GM12891 (cell line): ENCODE measurements at regions not wholly inside any gene's neighbourhood (a gene's known extent, or its start where the extent isn't known, plus 50 kb on each side); places are given as distances from the start of the nearest gene placed in this dataset.

ENCODE experiments used
- DNase-seq: peaks from one replicate; pipeline ENCODE4 v3.0.0; 2011; ENCODE audit warnings: low spot score; ENCODE audit not compliant: insufficient read length
- FAIRE-seq: peaks from 2 replicates; lab custom pipeline; 2011; peaks lifted over from hg19 to GRCh38; lab: Jason Lieb, UNC
- PAX5 ChIP-seq: IDR thresholded peaks from 2 replicates; pipeline ENCODE4 v1.6.1; 2011; ENCODE audit warnings: low read length, moderate library complexity, mild to moderate bottlenecking; ENCODE audit not compliant: insufficient read depth, severe bottlenecking
- POLR2A ChIP-seq: IDR thresholded peaks from 2 replicates; pipeline ENCODE4 v1.6.1; 2011; ENCODE audit warnings: low read depth, low read length, control low read depth
- POLR2AphosphoS5 ChIP-seq: IDR thresholded peaks from 2 replicates; pipeline ENCODE4 v1.6.1; 2011; ENCODE audit warnings: low read depth, low read length, control low read depth
- POU2F2 ChIP-seq: IDR thresholded peaks from 2 replicates; pipeline ENCODE4 v1.6.1; 2011; ENCODE audit warnings: low read depth, mild to moderate bottlenecking, control low read depth, low read length, moderate library complexity
- SPI1 ChIP-seq: IDR thresholded peaks from 2 replicates; pipeline ENCODE4 v1.6.1; 2011; ENCODE audit warnings: low read depth, low read length, control low read depth
- TAF1 ChIP-seq: IDR thresholded peaks from 2 replicates; pipeline ENCODE4 v1.6.1; 2011; ENCODE audit warnings: low read depth, low read length, control low read depth

- DNase-seq (no peak), FAIRE-seq (no peak)
- TF ChIP-seq SPI1 (no peak), POU2F2 (no peak), PAX5 (no peak)
Measured at GRCh38 chrX:99603091-99603814, 806.8 kb downstream of the PCDH19 start.

- FAIRE-seq (no peak), DNase-seq (no peak)
- TF ChIP-seq POLR2A (no peak), POU2F2 (no peak), SPI1 (no peak), PAX5 (no peak), TAF1 (no peak), POLR2AphosphoS5 (no peak)
Measured at GRCh38 chrX:99602107-99602506, 808.0 kb downstream of the PCDH19 start.

GRCh38 chrX:99588936-99589335 is 821.1 kb downstream of the PCDH19 start:
- DNase-seq = no peak
- no peak for FAIRE-seq
- TF ChIP-seq POU2F2 = no peak
- no peak for TF ChIP-seq POLR2A
- TF ChIP-seq PAX5 = no peak
- no peak for TF ChIP-seq TAF1
- no peak for TF ChIP-seq POLR2AphosphoS5

- FAIRE-seq = no peak
- TF ChIP-seq POLR2AphosphoS5 (no peak), PAX5 (no peak), SPI1 (no peak), POU2F2 (no peak), POLR2A (no peak), TAF1 (no peak)
- DNase-seq = no peak
Measured at GRCh38 chrX:99572711-99573110, 837.4 kb downstream of the PCDH19 start.

- no peak for FAIRE-seq
- TF ChIP-seq POU2F2 = no peak
- DNase-seq = no peak
Measured at GRCh38 chrX:99549381-99549780, 860.7 kb downstream of the PCDH19 start.

GRCh38 chrX:99522450-99522849 is 887.6 kb downstream of the PCDH19 start:
- DNase-seq (no peak), FAIRE-seq (no peak)
- TF ChIP-seq POLR2AphosphoS5 = no peak
- TF ChIP-seq POU2F2 = no peak
- TF ChIP-seq POLR2A = no peak
- no peak for TF ChIP-seq SPI1
- TF ChIP-seq TAF1 = no peak
- no peak for TF ChIP-seq PAX5

GRCh38 chrX:99507768-99508167 is 902.3 kb downstream of the PCDH19 start:
- TF ChIP-seq TAF1 (no peak), SPI1 (no peak), POLR2A (no peak), POU2F2 (no peak), POLR2AphosphoS5 (no peak), PAX5 (no peak)
- FAIRE-seq (no peak), DNase-seq (no peak)

- TF ChIP-seq PAX5 (no peak), POU2F2 (no peak), POLR2A (no peak), SPI1 (no peak), POLR2AphosphoS5 (no peak)
- no peak for FAIRE-seq
- no peak for DNase-seq
Measured at GRCh38 chrX:99495453-99495852, 914.6 kb downstream of the PCDH19 start.

- no peak for DNase-seq
- TF ChIP-seq POLR2AphosphoS5 (no peak), SPI1 (no peak), PAX5 (no peak)
- FAIRE-seq = no peak
Measured at GRCh38 chrX:99494668-99495067, 915.4 kb downstream of the PCDH19 start.

- DNase-seq (no peak), FAIRE-seq (no peak)
- TF ChIP-seq TAF1 (no peak), PAX5 (no peak), SPI1 (no peak), POLR2A (no peak), POLR2AphosphoS5 (no peak), POU2F2 (no peak)
Measured at GRCh38 chrX:99480728-99481127, 929.3 kb downstream of the PCDH19 start.

GRCh38 chrX:99469439-99469838 is 940.6 kb downstream of the PCDH19 start:
- no peak for DNase-seq
- FAIRE-seq = no peak
- TF ChIP-seq POU2F2 (no peak), SPI1 (no peak), PAX5 (no peak), TAF1 (no peak), POLR2AphosphoS5 (no peak), POLR2A (no peak)
